Hepatocyte (in vitro differentiated cells): ENCODE measurements at regions not wholly inside any gene's neighbourhood (a gene's known extent, or its start where the extent isn't known, plus 50 kb on each side); places are given as distances from the start of the nearest gene placed in this dataset.

Experiments used
- DNase-seq: peaks from one replicate; pipeline ENCODE4 v3.0.0-alpha.2; 2016; ENCODE audit warnings: low spot score
- H2AFZ ChIP-seq: fragments of 200-600 bp; sonication (generic); 2 replicates; pipeline ENCODE4 v1.6.0; 2016; ENCODE audit warnings: antibody characterized with exemption, mild to moderate bottlenecking
- H3K27ac ChIP-seq: fragments of 200-600 bp; sonication (generic); 2 replicates; pipeline ENCODE4 v1.5.1; 2016; ENCODE audit warnings: mild to moderate bottlenecking
- H3K27me3 ChIP-seq: fragments of 200-600 bp; sonication (generic); 2 replicates; pipeline ENCODE4 v1.6.1; 2016
- H3K36me3 ChIP-seq: fragments of 200-600 bp; sonication (generic); replicated peaks from 2 replicates; pipeline ENCODE4 v1.5.1; 2016; ENCODE audit warnings: low read depth; ENCODE audit not compliant: insufficient read depth
- H3K4me1 ChIP-seq: fragments of 200-600 bp; sonication (generic); 2 replicates; pipeline ENCODE4 v1.5.1; 2016; ENCODE audit warnings: mild to moderate bottlenecking, moderate library complexity; ENCODE audit not compliant: insufficient read depth
- H3K4me2 ChIP-seq: fragments of 200-600 bp; sonication (generic); 2 replicates; pipeline ENCODE4 v1.6.0; 2016
- H3K4me3 ChIP-seq: fragments of 200-600 bp; sonication (generic); 2 replicates; pipeline ENCODE4 v1.5.1; 2016; ENCODE audit warnings: mild to moderate bottlenecking
- H3K79me2 ChIP-seq: fragments of 200-600 bp; sonication (generic); 2 replicates; pipeline ENCODE4 v1.6.0; 2017; ENCODE audit warnings: mild to moderate bottlenecking
- H3K9me2 ChIP-seq: fragments of 200-600 bp; sonication (generic); replicated peaks from 2 replicates; pipeline ENCODE4 v1.6.0; 2017; ENCODE audit warnings: mild to moderate bottlenecking; ENCODE audit not compliant: insufficient read depth
- H3K9me3 ChIP-seq: fragments of 200-600 bp; sonication (generic); 2 replicates; pipeline ENCODE4 v1.5.1; 2016; ENCODE audit warnings: low read depth, mild to moderate bottlenecking
- H4K20me1 ChIP-seq: fragments of 200-600 bp; sonication (generic); 2 replicates; pipeline ENCODE4 v1.6.0; 2016; ENCODE audit warnings: mild to moderate bottlenecking; ENCODE audit not compliant: insufficient read depth, poor library complexity, severe bottlenecking
- CTCF ChIP-seq: fragments of 200-600 bp; sonication (generic); IDR thresholded peaks from 2 replicates; pipeline ENCODE4 v1.5.1; 2016; ENCODE audit warnings: antibody characterized with exemption, mild to moderate bottlenecking; ENCODE audit not compliant: poor library complexity
- EZH2 ChIP-seq: fragments of 200-600 bp; sonication (generic); IDR thresholded peaks from 2 replicates; pipeline ENCODE4 v1.6.1; 2016; ENCODE audit warnings: antibody characterized with exemption, mild to moderate bottlenecking, borderline replicate concordance
- EZH2phosphoT487 ChIP-seq: fragments of 200-600 bp; sonication (generic); IDR thresholded peaks from one replicate; pipeline ENCODE4 v1.6.1; 2018; ENCODE audit warnings: antibody characterized with exemption, mild to moderate bottlenecking, low read depth, moderate library complexity; ENCODE audit not compliant: unreplicated experiment, severe bottlenecking
- WGBS: methylation state at CpG from one replicate; pipeline ENCODE4 v1.1.6; 2016; ENCODE audit warnings: low lambda C conversion rate; ENCODE audit errors: missing lambda C conversion rate; 5-methylcytosine and 5-hydroxymethylcytosine counted together

- Histone ChIP-seq H3K4me2 (no peak overlapping the region), H3K79me2 (no peaks in the 10 kb centered on the region), H3K27ac (no peak overlapping the region), H3K9me2 (no peaks in the 10 kb centered on the region), H3K9me3 (no peaks in the 10 kb centered on the region), H3K4me1 (no peaks in the 10 kb centered on the region), H3K27me3 (no peaks in the 10 kb centered on the region), H4K20me1 (no peaks in the 10 kb centered on the region), H2AFZ (no peak overlapping the region), H3K4me3 (no peak overlapping the region), H3K36me3 (no peaks in the 10 kb centered on the region)
- no peak for DNase-seq
- TF ChIP-seq EZH2phosphoT487 (no peak), EZH2 (no peak), CTCF (no peak)
Measured at GRCh38 chr2:210956101-210956500, 399.7 kb downstream of the CPS1 start.

GRCh38 chr2:210961249-210961648 is 404.9 kb downstream of the CPS1 start:
- Histone ChIP-seq H2AFZ (no peak overlapping the region), H3K79me2 (no peaks in the 10 kb centered on the region), H4K20me1 (no peaks in the 10 kb centered on the region), H3K27me3 (no peaks in the 10 kb centered on the region), H3K9me3 (no peaks in the 10 kb centered on the region), H3K27ac (no peak overlapping the region), H3K4me3 (no peak overlapping the region), H3K36me3 (no peaks in the 10 kb centered on the region), H3K4me1 (no peaks in the 10 kb centered on the region), H3K4me2 (no peak overlapping the region), H3K9me2 (no peaks in the 10 kb centered on the region)
- no peak for DNase-seq
- WGBS = 59% methylated on average over 2 of the region's 2 CpGs
- TF ChIP-seq EZH2phosphoT487 (no peak), CTCF (no peak), EZH2 (no peak)

GRCh38 chr2:210963386-210963785 is 407.0 kb downstream of the CPS1 start:
- DNase-seq = no peak
- Histone ChIP-seq H3K36me3 (no peaks in the 10 kb centered on the region), H3K79me2 (no peaks in the 10 kb centered on the region), H3K9me2 (no peaks in the 10 kb centered on the region), H3K4me2 (no peak overlapping the region), H3K27ac (no peak overlapping the region), H4K20me1 (no peaks in the 10 kb centered on the region), H3K27me3 (no peaks in the 10 kb centered on the region), H3K4me1 (no peaks in the 10 kb centered on the region), H3K4me3 (no peak overlapping the region), H3K9me3 (no peaks in the 10 kb centered on the region), H2AFZ (no peak overlapping the region)
- WGBS = 71% methylated on average over 2 of the region's 2 CpGs
- TF ChIP-seq EZH2 (no peak), EZH2phosphoT487 (no peak), CTCF (no peak)

GRCh38 chr2:210964141-210964764 is 407.9 kb downstream of the CPS1 start:
- Histone ChIP-seq H3K36me3 (no peaks in the 10 kb centered on the region), H3K4me2 (no peak overlapping the region), H3K9me2 (no peaks in the 10 kb centered on the region), H3K79me2 (no peaks in the 10 kb centered on the region), H3K27me3 (no peaks in the 10 kb centered on the region), H4K20me1 (no peaks in the 10 kb centered on the region), H3K4me1 (no peaks in the 10 kb centered on the region), H3K27ac (no peak overlapping the region), H3K9me3 (no peaks in the 10 kb centered on the region), H2AFZ (no peak overlapping the region), H3K4me3 (no peak overlapping the region)
- WGBS = 88% methylated on average over 2 of the region's 2 CpGs
- no peak for DNase-seq
- TF ChIP-seq EZH2phosphoT487 = no peak
- no peak for TF ChIP-seq EZH2
- no peak for TF ChIP-seq CTCF
